Astrocyte (in vitro differentiated cells and primary cell): ENCODE measurements at regions not wholly inside any gene's neighbourhood (a gene's known extent, or its start where the extent isn't known, plus 50 kb on each side); places are given as distances from the start of the nearest gene placed in this dataset.

Experiments
- CTCF ChIP-seq: IDR thresholded peaks from 2 replicates; pipeline ENCODE4 v1.5.1; 2011; ENCODE audit warnings: low read depth, mild to moderate bottlenecking, inconsistent platforms, low read length, moderate library complexity; ENCODE audit not compliant: insufficient read depth
- EZH2 ChIP-seq: IDR thresholded peaks from 2 replicates; pipeline ENCODE4 v1.6.1; 2012; ENCODE audit warnings: mild to moderate bottlenecking, low read length, inconsistent platforms; ENCODE audit not compliant: insufficient read depth

GRCh38 chr4:116217781-116218180, 867.6 kb downstream of the TRAM1L1 start:
- TF ChIP-seq CTCF, result no peak
- TF ChIP-seq EZH2, result no peak
